K562 (cell line): ENCODE measurements at regions not wholly inside any gene's neighbourhood (a gene's known extent, or its start where the extent isn't known, plus 50 kb on each side); places are given as distances from the start of the nearest gene placed in this dataset.

Source experiments
- EP300 ChIP-seq: IDR thresholded peaks from 2 replicates; pipeline ENCODE4 v1.6.1; 2012; ENCODE audit warnings: low read length, improper control_type of control experiment
- FOXJ3 ChIP-seq: sonication (generic); formaldehyde crosslinking; IDR thresholded peaks from 2 replicates; pipeline ENCODE4 v1.4.0; 2020; ENCODE audit warnings: mild to moderate bottlenecking, missing genetic modification reagents
- HDAC6 ChIP-seq: IDR thresholded peaks from 2 replicates; pipeline ENCODE4 v1.6.1; 2012; ENCODE audit warnings: low read depth, mild to moderate bottlenecking, control low read depth, inconsistent platforms, low read length, moderate library complexity
- KHSRP ChIP-seq: fragments of 450-650 bp; IDR thresholded peaks from 2 replicates; pipeline ENCODE4 v1.6.1; 2017
- MAZ ChIP-seq, 2 experiments: fragments of 450-650 bp in 1 of 2; sonication (generic) in 1 of 2; formaldehyde crosslinking; IDR thresholded peaks in 1 of 2; conservative IDR thresholded peaks in 1 of 2; 2 replicates each; pipeline versions ENCODE4 v1.4.0 to v1.5.0; 2020; ENCODE audit warnings: mild to moderate bottlenecking in 1 of 2, missing genetic modification reagents in 1 of 2
- MTA1 ChIP-seq: fragments of 450-650 bp; IDR thresholded peaks from 2 replicates; pipeline ENCODE4 v1.6.1; 2017; ENCODE audit warnings: borderline replicate concordance
- PRPF4 ChIP-seq: fragments of 200-400 bp; formaldehyde crosslinking; IDR thresholded peaks from one replicate; pipeline ENCODE4 v1.6.1; 2017; ENCODE audit warnings: low read length, low read depth, mild to moderate bottlenecking; ENCODE audit not compliant: insufficient read depth, poor library complexity, severe bottlenecking
- RAD21 ChIP-seq, 2 experiments: fragments of 250-450 bp in 1 of 2; fragments of 450-650 bp in 1 of 2; sonication (Bioruptor Pico) in 1 of 2; formaldehyde crosslinking in 1 of 2; IDR thresholded peaks in 1 of 2; conservative IDR thresholded peaks in 1 of 2; 2 replicates each; pipeline versions ENCODE4 v1.4.0 to v1.8.0; 2020 to 2022; ENCODE audit warnings: mild to moderate bottlenecking in 2 of 2, moderate library complexity in 1 of 2
- SAFB2 ChIP-seq: fragments of 200-400 bp; formaldehyde crosslinking; IDR thresholded peaks from 2 replicates; pipeline ENCODE4 v1.6.1; 2018; ENCODE audit warnings: borderline replicate concordance, low read length, low read depth, moderate library complexity; ENCODE audit not compliant: severe bottlenecking
- ZNF121 ChIP-seq: sonication (generic); formaldehyde crosslinking; conservative IDR thresholded peaks from 2 replicates; pipeline ENCODE4 v1.8.0; 2022; ENCODE audit warnings: missing genetic modification reagents
- TF ChIP-seq, protein P1 (sequence below), 2 experiments: fragments of 250-450 bp in 1 of 2; fragments of 450-650 bp in 1 of 2; sonication (Bioruptor Pico) in 1 of 2; IDR thresholded peaks; 2 replicates each; pipeline versions ENCODE4 v1.6.1 to v1.8.0; 2016 to 2021; ENCODE audit warnings: mild to moderate bottlenecking in 2 of 2, moderate library complexity in 2 of 2, missing compliant biosample characterization in 1 of 2, missing genetic modification characterization in 1 of 2
- TF ChIP-seq, protein P2 (sequence below): fragments of 250-450 bp; sonication (Bioruptor Pico); IDR thresholded peaks from 2 replicates; pipeline ENCODE4 v1.5.0; 2020; ENCODE audit warnings: mild to moderate bottlenecking
- TF ChIP-seq, protein P3 (sequence below), 3 experiments: IDR thresholded peaks in 2 of 3; conservative IDR thresholded peaks in 1 of 3; 2 replicates each; pipeline ENCODE4 v1.5.1; 2011 to 2012; ENCODE audit warnings: low read length in 3 of 3, mild to moderate bottlenecking in 3 of 3, control low read depth in 2 of 3, improper control_type of control experiment in 1 of 3, inconsistent platforms in 1 of 3, low read depth in 1 of 3, mixed read lengths in 1 of 3, moderate library complexity in 1 of 3; ENCODE audit not compliant: insufficient read depth in 2 of 3

DNA sequence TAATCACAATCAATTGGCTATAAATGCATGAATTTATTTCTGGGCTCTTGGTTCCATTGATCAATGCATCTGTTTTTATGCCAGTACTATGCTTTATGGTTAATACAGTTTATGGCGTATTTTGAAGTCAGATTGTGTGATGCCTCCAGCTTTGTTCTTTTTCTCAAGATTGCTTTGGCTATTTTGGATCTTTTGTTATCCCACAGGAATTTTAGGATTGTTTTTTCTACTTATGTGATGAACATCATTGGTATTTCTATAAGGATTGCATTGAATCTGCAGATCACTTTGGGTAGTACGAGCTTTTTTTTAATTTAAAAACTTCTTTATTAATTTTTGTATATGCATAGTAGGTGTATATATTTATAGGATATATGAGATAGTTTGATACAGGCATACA, 338.7 kb upstream of the IGFBP7 start:
- TF ChIP-seq EP300 (no peak), MAZ (CRISPR knock-in tag; conservative IDR thresholded peaks at IDR 0.05 in 1 of 2, IDR thresholded peaks at IDR 0.05 in 1 of 2) (no peak), MTA1 (no peak), SAFB2 (no peak), ZNF121 (CRISPR knock-in tag) (no peak), HDAC6 (no peak), RAD21 (CRISPR knock-in tag; conservative IDR thresholded peaks at IDR 0.05 in 1 of 2, IDR thresholded peaks at IDR 0.05 in 1 of 2) (no peak), KHSRP (no peak), PRPF4 (no peak), FOXJ3 (CRISPR knock-in tag) (no peak)
- TF ChIP-seq, protein P1, sequence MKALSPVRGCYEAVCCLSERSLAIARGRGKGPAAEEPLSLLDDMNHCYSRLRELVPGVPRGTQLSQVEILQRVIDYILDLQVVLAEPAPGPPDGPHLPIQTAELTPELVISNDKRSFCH (CRISPR knock-in tag; IDR thresholded peaks at IDR 0.05) = no peak
- TF ChIP-seq, protein P1 (tag; IDR thresholded peaks at IDR 0.05) = no peak
- TF ChIP-seq, protein P2, sequence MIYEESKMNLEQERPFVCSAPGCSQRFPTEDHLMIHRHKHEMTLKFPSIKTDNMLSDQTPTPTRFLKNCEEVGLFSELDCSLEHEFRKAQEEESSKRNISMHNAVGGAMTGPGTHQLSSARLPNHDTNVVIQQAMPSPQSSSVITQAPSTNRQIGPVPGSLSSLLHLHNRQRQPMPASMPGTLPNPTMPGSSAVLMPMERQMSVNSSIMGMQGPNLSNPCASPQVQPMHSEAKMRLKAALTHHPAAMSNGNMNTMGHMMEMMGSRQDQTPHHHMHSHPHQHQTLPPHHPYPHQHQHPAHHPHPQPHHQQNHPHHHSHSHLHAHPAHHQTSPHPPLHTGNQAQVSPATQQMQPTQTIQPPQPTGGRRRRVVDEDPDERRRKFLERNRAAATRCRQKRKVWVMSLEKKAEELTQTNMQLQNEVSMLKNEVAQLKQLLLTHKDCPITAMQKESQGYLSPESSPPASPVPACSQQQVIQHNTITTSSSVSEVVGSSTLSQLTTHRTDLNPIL (CRISPR knock-in tag) = no peak
- TF ChIP-seq, protein P3, sequence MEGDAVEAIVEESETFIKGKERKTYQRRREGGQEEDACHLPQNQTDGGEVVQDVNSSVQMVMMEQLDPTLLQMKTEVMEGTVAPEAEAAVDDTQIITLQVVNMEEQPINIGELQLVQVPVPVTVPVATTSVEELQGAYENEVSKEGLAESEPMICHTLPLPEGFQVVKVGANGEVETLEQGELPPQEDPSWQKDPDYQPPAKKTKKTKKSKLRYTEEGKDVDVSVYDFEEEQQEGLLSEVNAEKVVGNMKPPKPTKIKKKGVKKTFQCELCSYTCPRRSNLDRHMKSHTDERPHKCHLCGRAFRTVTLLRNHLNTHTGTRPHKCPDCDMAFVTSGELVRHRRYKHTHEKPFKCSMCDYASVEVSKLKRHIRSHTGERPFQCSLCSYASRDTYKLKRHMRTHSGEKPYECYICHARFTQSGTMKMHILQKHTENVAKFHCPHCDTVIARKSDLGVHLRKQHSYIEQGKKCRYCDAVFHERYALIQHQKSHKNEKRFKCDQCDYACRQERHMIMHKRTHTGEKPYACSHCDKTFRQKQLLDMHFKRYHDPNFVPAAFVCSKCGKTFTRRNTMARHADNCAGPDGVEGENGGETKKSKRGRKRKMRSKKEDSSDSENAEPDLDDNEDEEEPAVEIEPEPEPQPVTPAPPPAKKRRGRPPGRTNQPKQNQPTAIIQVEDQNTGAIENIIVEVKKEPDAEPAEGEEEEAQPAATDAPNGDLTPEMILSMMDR (IDR thresholded peaks at IDR 0.05 in 2 of 3, conservative IDR thresholded peaks at IDR 0.05 in 1 of 3; ENCODE audit: insufficient read depth in 2 of 3, low read depth in 1 of 3, low read length in 3 of 3) = no peak
